Mammary epithelial cell (primary cell): ENCODE measurements at regions not wholly inside any gene's neighbourhood (a gene's known extent, or its start where the extent isn't known, plus 50 kb on each side); places are given as distances from the start of the nearest gene placed in this dataset.

Experiments
- CTCF ChIP-seq, 2 donors: IDR thresholded peaks in 1 of 2; conservative IDR thresholded peaks in 1 of 2; 2 replicates each; pipeline ENCODE4 v1.5.1; 2011 to 2012; ENCODE audit warnings: inconsistent platforms in 2 of 2, low read length in 2 of 2, mild to moderate bottlenecking in 2 of 2, control low read depth in 1 of 2, low read depth in 1 of 2; ENCODE audit not compliant: insufficient read depth in 1 of 2; ENCODE audit errors: extremely low read depth in 1 of 2
- EZH2 ChIP-seq: IDR thresholded peaks from 2 replicates; pipeline ENCODE4 v1.6.1; 2012; ENCODE audit warnings: low read length, inconsistent platforms, borderline replicate concordance

- no peak for TF ChIP-seq CTCF (conservative IDR thresholded peaks at IDR 0.05 in 1 of 2, IDR thresholded peaks at IDR 0.05 in 1 of 2; ENCODE audit: extremely low read depth in 1 of 2, insufficient read depth in 1 of 2, low read depth in 1 of 2, low read length in 2 of 2)
- TF ChIP-seq EZH2: no peak
Measured at GRCh38 chr13:90882551-90882950, 464.9 kb upstream of the MIR17HG start.
